ENCODE measurements at regions not wholly inside any gene's neighbourhood (a gene's known extent, or its start where the extent isn't known, plus 50 kb on each side); places are given as distances from the start of the nearest gene placed in this dataset.

DNA sequence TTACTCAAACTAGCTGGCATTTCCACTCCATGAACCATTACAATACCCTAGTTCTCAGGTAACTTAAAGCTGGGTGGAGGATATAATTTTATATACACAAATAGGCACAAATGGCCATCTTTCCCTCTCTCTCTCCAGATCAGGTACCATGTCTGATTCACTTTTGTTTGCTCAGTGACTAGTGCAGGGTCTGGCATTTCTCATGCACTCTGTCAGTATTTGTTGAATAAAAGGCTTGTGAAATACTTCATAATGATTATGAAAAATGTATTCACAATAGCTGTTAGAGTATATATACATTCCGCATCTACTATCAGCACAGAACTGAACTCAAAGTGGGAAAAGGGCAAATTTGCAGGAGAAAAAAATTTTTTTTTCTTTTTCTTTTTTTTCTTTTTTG lies 510.2 kb upstream of the USP24 start:
- TF ChIP-seq POLR2A (IDR thresholded peaks at IDR 0.05) (no peak), CTCF (IDR thresholded peaks at IDR 0.05) (no peak), POLR2AphosphoS5 (IDR thresholded peaks at IDR 0.05) (no peak)

All from prostate gland (tissue), 2 donors.